ENCODE measurements at regions not wholly inside any gene's neighbourhood (a gene's known extent, or its start where the extent isn't known, plus 50 kb on each side); places are given as distances from the start of the nearest gene placed in this dataset.

- Histone ChIP-seq H3K27me3 (ENCODE audit: insufficient read depth, poor library complexity, severe bottlenecking) (no peaks in the 10 kb centered on the region), H3K4me3 (ENCODE audit: severe bottlenecking) (no peak overlapping the region), H3K4me1 (ENCODE audit: insufficient read depth, poor library complexity, severe bottlenecking) (no peaks in the 10 kb centered on the region), H3K36me3 (ENCODE audit: low read depth) (no peaks in the 10 kb centered on the region), H3K9me3 (ENCODE audit: severe bottlenecking) (no peaks in the 10 kb centered on the region), H3K27ac (ENCODE audit: poor library complexity, severe bottlenecking) (no peak overlapping the region)
- no peak for TF ChIP-seq CTCF (IDR thresholded peaks at IDR 0.05; ENCODE audit: poor library complexity, severe bottlenecking)
- no peak for DNase-seq (ENCODE audit: low spot score)
- no peak for ATAC-seq (ENCODE audit: low read depth)
These were observed 141.0 kb upstream of the RAB12 start for GRCh38 chr18:8468191-8468590.

- ATAC-seq (ENCODE audit: low read depth) (no peak), DNase-seq (ENCODE audit: low spot score) (no peak)
- H3K27me3 ChIP-seq (ENCODE audit: insufficient read depth, poor library complexity, severe bottlenecking): no peaks in the 10 kb centered on the region
- H3K27ac ChIP-seq (ENCODE audit: poor library complexity, severe bottlenecking): no peak overlapping the region
- no peaks in the 10 kb centered on the region for H3K36me3 ChIP-seq (ENCODE audit: low read depth)
- no peaks in the 10 kb centered on the region for H3K4me1 ChIP-seq (ENCODE audit: insufficient read depth, poor library complexity, severe bottlenecking)
- H3K9me3 ChIP-seq (ENCODE audit: severe bottlenecking): no peaks in the 10 kb centered on the region
- no peak for TF ChIP-seq CTCF (IDR thresholded peaks at IDR 0.05; ENCODE audit: poor library complexity, severe bottlenecking)
- H3K4me3 ChIP-seq (ENCODE audit: severe bottlenecking): no peak overlapping the region
These were observed 140.3 kb upstream of the RAB12 start for GRCh38 chr18:8468921-8469335.

- no peak for ATAC-seq (ENCODE audit: low read depth)
- Histone ChIP-seq H3K27me3 (ENCODE audit: insufficient read depth, poor library complexity, severe bottlenecking) (no peaks in the 10 kb centered on the region), H3K4me3 (ENCODE audit: severe bottlenecking) (no peak overlapping the region), H3K9me3 (ENCODE audit: severe bottlenecking) (no peaks in the 10 kb centered on the region), H3K4me1 (ENCODE audit: insufficient read depth, poor library complexity, severe bottlenecking) (no peaks in the 10 kb centered on the region), H3K27ac (ENCODE audit: poor library complexity, severe bottlenecking) (no peak overlapping the region), H3K36me3 (ENCODE audit: low read depth) (no peaks in the 10 kb centered on the region)
- TF ChIP-seq CTCF (IDR thresholded peaks at IDR 0.05; ENCODE audit: poor library complexity, severe bottlenecking): no peak
- DNase-seq (ENCODE audit: low spot score): no peak
These were observed 139.6 kb upstream of the RAB12 start for GRCh38 chr18:8469544-8470130.

- Histone ChIP-seq H3K4me1 (ENCODE audit: insufficient read depth, poor library complexity, severe bottlenecking) (no peaks in the 10 kb centered on the region), H3K4me3 (ENCODE audit: severe bottlenecking) (no peak overlapping the region), H3K36me3 (ENCODE audit: low read depth) (no peaks in the 10 kb centered on the region), H3K27ac (ENCODE audit: poor library complexity, severe bottlenecking) (no peak overlapping the region), H3K27me3 (ENCODE audit: insufficient read depth, poor library complexity, severe bottlenecking) (no peaks in the 10 kb centered on the region), H3K9me3 (ENCODE audit: severe bottlenecking) (no peaks in the 10 kb centered on the region)
- TF ChIP-seq CTCF (IDR thresholded peaks at IDR 0.05; ENCODE audit: poor library complexity, severe bottlenecking): no peak
- ATAC-seq (ENCODE audit: low read depth) (no peak), DNase-seq (ENCODE audit: low spot score) (no peak)
These were observed 137.9 kb upstream of the RAB12 start for GRCh38 chr18:8471372-8471771.

GRCh38 chr18:8474661-8475060 lies 134.6 kb upstream of the RAB12 start:
- Histone ChIP-seq H3K27me3 (ENCODE audit: insufficient read depth, poor library complexity, severe bottlenecking) (no peaks in the 10 kb centered on the region), H3K4me3 (ENCODE audit: severe bottlenecking) (no peak overlapping the region), H3K27ac (ENCODE audit: poor library complexity, severe bottlenecking) (no peak overlapping the region), H3K9me3 (ENCODE audit: severe bottlenecking) (no peaks in the 10 kb centered on the region), H3K36me3 (ENCODE audit: low read depth) (no peaks in the 10 kb centered on the region), H3K4me1 (ENCODE audit: insufficient read depth, poor library complexity, severe bottlenecking) (no peaks in the 10 kb centered on the region)
- DNase-seq (ENCODE audit: low spot score) (no peak), ATAC-seq (ENCODE audit: low read depth) (no peak)
- TF ChIP-seq CTCF (IDR thresholded peaks at IDR 0.05; ENCODE audit: poor library complexity, severe bottlenecking): no peak
